Nephron progenitor cell (in vitro differentiated cells): ENCODE measurements at regions not wholly inside any gene's neighbourhood (a gene's known extent, or its start where the extent isn't known, plus 50 kb on each side); places are given as distances from the start of the nearest gene placed in this dataset.

ENCODE experiments used
- DNase-seq: peaks from one replicate; pipeline ENCODE4 v3.0.0; 2021
- H3K27ac Mint-ChIP-seq: 2 replicates; pipeline ENCODE4 v1.8.0; 2021; ENCODE audit warnings: mild to moderate bottlenecking, moderate library complexity, mixed read lengths
- H3K27me3 Mint-ChIP-seq: 2 replicates; pipeline ENCODE4 v1.8.0; 2021; ENCODE audit warnings: mild to moderate bottlenecking, low read depth, mixed read lengths; ENCODE audit not compliant: poor library complexity
- H3K36me3 Mint-ChIP-seq: 2 replicates; pipeline ENCODE4 v1.8.0; 2021; ENCODE audit warnings: low read depth, mixed read lengths
- H3K4me1 Mint-ChIP-seq: 2 replicates; pipeline ENCODE4 v1.8.0; 2021; ENCODE audit warnings: mixed read lengths
- H3K4me3 Mint-ChIP-seq: 2 replicates; pipeline ENCODE4 v1.8.0; 2021; ENCODE audit warnings: mild to moderate bottlenecking, moderate library complexity, mixed read lengths
- H3K9me3 Mint-ChIP-seq: 2 replicates; pipeline ENCODE4 v1.8.0; 2021; ENCODE audit warnings: mild to moderate bottlenecking, moderate library complexity, mixed read lengths
- CTCF ChIP-seq: fragments of 200-600 bp; sonication (generic); IDR thresholded peaks from 2 replicates; pipeline ENCODE4 v1.5.0; 2021; ENCODE audit warnings: antibody characterized with exemption

- Mint-ChIP-seq H3K4me1 (peaks cover 7% of the 10 kb centered on the region), H3K36me3 (no peaks in the 10 kb centered on the region), H3K27me3 (peaks cover 4% of the 10 kb centered on the region), H3K27ac (no peak overlapping the region), H3K9me3 (no peaks in the 10 kb centered on the region), H3K4me3 (no peak overlapping the region)
- TF ChIP-seq CTCF: no peak
- DNase-seq: no peak
Observed at GRCh38 chr3:43212914-43213611, 73.3 kb upstream of the SNRK start.

DNA sequence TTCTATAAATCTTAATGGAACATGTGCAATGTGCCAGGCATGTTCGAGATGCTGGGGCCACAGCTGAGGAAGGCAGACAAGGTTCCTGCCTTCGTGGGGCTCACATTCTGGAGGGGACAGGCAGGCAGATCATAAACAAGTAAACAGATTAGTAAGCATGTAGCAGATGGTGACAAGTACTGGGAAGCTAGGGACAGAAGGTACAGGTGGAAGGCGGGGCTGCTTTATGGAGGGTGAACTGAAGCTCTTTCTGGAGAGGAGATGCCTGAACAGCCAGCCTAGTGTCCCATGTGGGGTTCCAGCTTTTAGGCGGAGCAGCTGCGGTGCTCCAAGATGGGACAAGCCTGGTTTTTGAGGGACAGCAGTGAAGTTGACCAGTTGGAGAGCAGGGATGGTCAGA lies 74.7 kb upstream of the SNRK start:
- H3K4me3 Mint-ChIP-seq: no peak overlapping the region
- H3K27ac Mint-ChIP-seq: no peak overlapping the region
- no peak for TF ChIP-seq CTCF
- H3K9me3 Mint-ChIP-seq: no peaks in the 10 kb centered on the region
- no peak for DNase-seq
- no peaks in the 10 kb centered on the region for H3K36me3 Mint-ChIP-seq
- H3K4me1 Mint-ChIP-seq: peaks cover 15% of the 10 kb centered on the region
- H3K27me3 Mint-ChIP-seq: peaks cover 4% of the 10 kb centered on the region

DNA sequence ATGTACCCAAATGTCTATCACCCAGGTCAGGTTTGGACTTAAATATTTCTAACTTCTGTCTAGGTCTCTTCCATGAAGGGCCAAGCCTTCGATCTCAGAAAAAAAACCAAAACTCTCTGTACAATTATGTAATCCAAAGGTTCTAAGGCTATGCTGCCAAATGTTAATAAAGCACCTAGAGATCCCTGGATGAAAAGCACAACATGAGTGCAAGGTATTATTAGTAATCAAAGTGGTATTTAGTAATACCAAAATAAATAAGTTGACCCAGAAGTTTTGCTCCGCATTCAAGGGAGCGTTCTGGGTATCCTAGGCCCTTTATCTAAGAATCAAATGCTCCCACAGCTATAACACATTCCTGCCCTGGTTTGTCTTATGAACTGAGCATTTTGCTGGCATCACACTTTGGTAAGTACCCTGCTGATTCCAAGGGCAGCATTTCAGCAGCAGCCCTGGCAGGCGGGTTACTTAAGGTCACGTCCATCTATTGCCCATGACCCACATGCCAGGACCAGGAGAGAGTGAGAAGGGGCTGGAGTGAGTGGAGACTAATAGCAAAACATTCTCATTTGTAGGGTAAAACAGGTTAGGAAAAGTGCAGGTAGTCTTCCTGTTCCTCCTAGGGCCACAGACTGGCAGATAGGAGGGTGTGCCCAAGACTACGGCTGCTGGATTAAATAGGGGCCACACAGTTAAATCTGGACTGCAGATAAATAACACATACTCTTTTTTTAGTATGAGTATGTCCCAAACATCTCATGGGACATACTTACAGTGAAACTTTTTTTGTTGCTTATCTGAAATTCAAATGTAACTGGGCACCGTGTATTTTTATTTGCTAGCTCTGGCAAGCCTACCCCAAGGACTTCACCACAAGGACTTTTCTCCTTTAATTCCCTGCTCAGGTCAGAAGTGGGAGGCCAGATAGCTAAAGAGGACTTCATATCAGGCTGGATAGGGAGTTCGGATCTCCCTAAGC lies 76.0 kb upstream of the SNRK start:
- DNase-seq: no peak
- no peak overlapping the region for H3K4me3 Mint-ChIP-seq
- TF ChIP-seq CTCF: no peak

GRCh38 chr3:43207628-43208085 lies 78.7 kb upstream of the SNRK start:
- Mint-ChIP-seq H3K4me1 (peaks cover 25% of the 10 kb centered on the region), H3K4me3 (no peak overlapping the region), H3K36me3 (no peaks in the 10 kb centered on the region), H3K27me3 (peaks cover 6% of the 10 kb centered on the region), H3K9me3 (no peaks in the 10 kb centered on the region), H3K27ac (no peak overlapping the region)
- no peak for DNase-seq
- TF ChIP-seq CTCF: no peak

More for the DNA sequence above, 76.0 kb upstream of the SNRK start:
- peaks cover 6% of the 10 kb centered on the region for H3K27me3 Mint-ChIP-seq
- no peak overlapping the region for H3K27ac Mint-ChIP-seq
- H3K4me1 Mint-ChIP-seq: peaks cover 25% of the 10 kb centered on the region
- H3K36me3 Mint-ChIP-seq: no peaks in the 10 kb centered on the region
- no peaks in the 10 kb centered on the region for H3K9me3 Mint-ChIP-seq

- no peak for TF ChIP-seq CTCF
- no peaks in the 10 kb centered on the region for H3K9me3 Mint-ChIP-seq
- H3K4me1 Mint-ChIP-seq: peaks cover 25% of the 10 kb centered on the region
Observed at GRCh38 chr3:43206632-43207031, 79.7 kb upstream of the SNRK start.

More at GRCh38 chr3:43206632-43207031, 79.7 kb upstream of the SNRK start:
- no peak for DNase-seq
- Mint-ChIP-seq H3K27ac (no peak overlapping the region), H3K4me3 (no peak overlapping the region), H3K36me3 (no peaks in the 10 kb centered on the region), H3K27me3 (peaks cover 6% of the 10 kb centered on the region)
